GM18519 (cell line): ENCODE measurements at regions not wholly inside any gene's neighbourhood (a gene's known extent, or its start where the extent isn't known, plus 50 kb on each side); places are given as distances from the start of the nearest gene placed in this dataset.

Experiments used
- ATAC-seq: cut with Tn5 transposase; IDR thresholded peaks from one replicate; pipeline ENCODE4 v1.9.1; 2021; ENCODE audit warnings: mild to moderate bottlenecking, moderate library complexity; ENCODE audit not compliant: unreplicated experiment, low FRiP score

DNA sequence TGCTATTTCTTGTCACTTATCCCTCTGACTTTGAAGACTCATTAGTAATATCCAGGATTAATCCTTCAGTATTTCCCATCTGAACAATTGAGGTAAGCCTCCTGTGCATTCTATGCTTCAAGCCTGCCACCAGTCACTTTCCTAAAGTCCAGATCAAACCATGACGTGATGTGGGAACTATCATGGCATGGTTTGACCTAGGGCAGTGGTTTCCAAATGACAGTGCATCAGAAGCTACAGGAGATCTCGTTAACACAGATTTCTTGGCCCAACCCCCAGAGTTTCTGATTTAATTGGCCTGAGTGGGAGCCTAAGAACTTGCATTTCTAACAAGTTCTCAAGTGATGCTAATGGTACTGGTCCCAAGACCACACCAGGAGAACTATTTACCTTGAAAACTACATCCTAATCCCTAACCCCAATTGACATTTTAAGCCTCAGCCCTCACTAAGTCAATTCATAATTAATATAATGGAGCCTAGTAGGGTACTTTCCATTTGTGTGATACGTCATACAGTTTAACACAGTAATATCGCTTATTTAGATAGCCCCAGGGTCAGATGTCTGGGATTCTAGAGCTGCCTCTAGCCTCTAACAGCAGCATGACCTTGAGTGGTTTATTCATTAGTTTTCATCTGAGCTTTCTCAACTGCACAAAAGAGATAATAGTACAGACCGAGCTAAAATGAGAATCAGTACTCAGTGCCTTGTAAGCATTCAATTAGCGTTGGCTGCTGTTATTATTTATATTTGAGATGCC lies 907.6 kb downstream of the TFAP2A start:
- ATAC-seq, result no peak

DNA sequence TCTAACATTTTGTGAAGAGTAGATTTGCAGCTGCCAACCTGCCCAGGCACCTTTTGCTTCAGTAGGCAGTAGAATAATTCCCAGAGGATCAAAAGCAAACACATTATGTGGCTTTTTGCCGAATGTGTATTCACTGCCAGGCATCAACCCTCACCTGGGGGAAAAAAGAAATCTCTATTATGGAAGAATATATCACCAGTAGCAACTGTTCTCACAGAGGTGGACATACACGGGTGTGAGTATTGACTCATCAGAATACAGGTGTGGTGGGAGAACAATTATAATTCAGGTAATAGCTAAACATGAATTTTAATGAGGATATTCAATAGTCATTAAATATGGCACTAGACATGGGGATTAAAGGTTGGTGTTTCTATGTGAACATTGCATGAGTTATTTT lies 910.7 kb downstream of the TFAP2A start:
- no peak for ATAC-seq

DNA sequence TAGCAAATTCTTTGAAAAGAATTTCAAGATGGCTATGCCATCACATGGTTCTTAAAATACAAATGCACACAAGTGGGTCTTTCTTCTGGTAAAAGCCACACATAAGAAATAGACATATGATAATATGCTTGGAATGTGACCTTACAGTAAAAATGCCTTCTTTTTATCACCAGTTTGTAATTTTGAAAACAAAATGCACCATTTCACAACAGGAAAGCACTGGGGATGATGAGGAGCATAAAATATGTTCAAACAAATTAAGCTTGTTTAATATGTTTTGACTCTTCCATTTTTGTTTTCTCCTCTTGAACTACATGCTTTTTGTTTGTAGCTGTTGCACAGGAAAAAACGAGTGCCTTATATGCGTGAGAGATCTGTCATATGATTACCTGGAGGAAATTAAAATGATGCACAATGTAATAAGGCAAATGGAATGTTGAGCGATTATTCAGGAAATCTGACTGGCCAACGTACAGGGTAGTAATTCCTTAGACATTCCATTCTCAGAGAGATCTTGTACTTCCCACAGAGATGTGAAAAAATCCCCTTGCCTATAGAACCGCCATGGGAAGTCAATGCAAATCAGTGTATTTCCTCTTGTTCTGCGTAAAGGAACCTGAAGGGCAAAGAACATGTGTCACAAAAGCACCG lies 911.6 kb downstream of the TFAP2A start:
- no peak for ATAC-seq

DNA sequence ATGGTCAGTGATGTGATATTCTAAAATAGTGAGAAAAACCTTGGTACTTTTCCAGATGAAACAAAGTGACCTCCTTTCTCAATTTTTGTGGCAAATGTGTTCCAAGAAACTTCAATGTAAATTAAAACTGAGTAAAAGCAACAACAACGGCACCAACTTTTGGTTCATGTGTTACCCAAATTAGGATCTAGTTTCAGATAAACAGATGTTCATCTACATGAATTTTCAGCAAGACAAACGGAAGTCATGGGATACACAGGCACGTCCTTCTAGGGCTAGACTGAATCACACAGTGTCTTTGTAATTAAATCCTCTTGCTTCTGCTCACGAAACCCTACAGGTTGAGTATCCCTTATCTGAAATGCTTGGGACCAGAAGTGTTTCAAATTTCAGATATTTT lies 915.2 kb downstream of the TFAP2A start:
- no peak for ATAC-seq

DNA sequence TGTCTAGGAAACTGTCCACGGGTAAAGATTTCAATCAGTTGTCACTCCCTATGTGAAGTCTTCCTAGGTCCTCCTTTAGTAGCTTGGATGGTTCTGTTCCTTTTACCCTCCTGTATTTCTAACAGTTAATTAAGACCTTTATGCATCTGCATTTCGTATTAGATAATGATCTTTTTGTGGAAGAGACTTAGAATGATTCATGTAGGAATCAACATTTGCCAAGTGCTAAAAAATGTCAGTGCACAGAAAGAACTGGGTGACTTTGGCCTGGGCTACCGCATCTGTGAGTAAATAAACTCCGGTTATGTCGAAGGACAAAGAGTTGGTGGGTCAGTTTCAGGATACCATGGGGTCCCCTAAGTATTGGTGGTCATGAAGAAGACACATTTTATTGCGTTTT lies 918.0 kb downstream of the TFAP2A start:
- no peak for ATAC-seq

DNA sequence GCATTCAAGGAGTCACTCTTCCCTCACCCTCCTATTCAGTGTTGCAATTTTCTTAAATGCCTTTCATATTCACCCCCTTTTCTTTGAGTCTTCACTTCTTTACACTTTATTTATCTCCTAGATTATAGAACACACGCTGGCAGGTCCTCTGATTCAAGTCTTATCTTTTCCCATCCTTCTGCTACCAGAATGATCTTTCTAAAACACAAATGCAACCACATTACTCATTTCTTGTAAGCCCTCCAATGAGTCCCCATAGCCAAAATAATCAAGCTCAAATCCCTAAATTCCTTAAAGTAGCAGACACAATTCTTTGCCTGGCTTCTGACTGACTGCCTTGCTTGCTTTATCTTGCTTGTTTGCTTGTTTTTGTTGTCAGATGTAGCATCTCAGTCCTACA lies 920.0 kb downstream of the TFAP2A start:
- ATAC-seq, result no peak

DNA sequence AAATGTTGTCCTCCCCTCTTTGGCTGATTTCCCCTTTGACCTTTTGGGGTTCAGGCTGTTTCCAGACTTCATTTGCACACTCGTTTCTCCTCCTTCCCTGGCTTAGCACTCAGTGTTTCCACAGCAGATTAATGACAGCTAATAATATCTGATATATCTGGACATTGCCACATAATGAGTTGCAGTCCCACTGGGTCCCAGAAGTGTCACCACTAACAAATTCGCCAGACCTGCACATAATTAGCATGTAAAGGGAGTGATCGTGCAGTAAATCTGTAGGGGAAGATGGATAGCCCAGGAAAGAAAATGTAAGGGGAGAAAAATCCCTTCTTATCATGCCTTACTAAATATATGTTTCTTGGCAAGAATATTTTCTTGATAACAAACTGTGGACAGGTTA lies 922.1 kb downstream of the TFAP2A start:
- ATAC-seq, result no peak

DNA sequence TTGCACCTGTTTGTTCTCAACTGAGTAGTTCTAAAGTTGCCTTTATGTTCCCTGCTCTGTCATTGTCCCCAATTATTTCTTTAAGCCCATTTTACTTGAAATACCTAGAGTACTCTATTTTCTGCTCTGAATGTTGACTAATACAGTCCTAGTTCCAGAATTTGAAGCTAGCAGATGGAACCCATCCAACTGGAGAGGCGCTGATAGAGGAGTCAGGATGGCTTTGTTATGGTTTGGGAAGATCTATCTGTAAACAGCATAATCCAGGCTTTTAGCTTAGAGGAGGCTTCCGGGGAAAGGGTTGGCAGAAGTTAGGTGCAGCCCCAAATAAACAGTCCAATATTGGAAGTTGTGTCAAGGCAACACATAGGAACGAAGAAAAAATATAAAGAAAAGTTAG lies 927.7 kb downstream of the TFAP2A start:
- ATAC-seq, result no peak

DNA sequence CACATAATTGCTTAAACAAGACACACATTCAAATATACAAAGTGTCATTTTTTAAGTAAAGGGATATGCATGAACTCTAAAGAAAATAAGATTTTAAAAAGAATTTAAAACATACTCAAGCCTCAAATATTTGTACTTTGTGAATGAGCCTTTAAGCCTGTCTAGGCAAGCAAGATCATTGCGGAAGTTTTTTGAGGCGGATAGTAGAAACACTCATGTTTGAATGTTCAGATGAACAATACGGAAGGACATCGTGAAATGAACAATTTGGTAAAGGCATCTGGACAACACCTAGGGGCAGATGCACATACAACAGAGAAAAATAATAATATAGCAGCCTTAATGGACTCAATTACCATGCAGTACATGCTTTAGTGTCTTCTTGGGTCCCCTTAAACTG lies 928.9 kb downstream of the TFAP2A start:
- ATAC-seq, result no peak

DNA sequence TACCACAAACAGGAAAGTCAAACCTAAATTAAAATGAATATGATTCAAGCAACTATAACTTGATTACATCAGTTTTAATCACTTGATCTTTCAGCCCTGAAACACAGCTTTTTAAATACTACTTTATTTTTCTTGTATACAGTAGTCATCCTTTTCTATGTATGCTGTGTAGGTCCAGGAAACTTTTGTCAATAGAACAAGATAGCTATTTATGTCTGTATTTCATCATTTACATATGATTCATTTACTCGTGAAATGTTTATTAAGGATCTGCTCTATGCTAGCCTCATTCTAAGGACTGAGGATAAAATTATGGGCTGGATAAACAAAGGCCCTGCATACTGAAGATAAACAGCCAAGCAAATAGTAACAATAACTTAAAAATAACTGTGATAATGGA lies 930.2 kb downstream of the TFAP2A start:
- no peak for ATAC-seq

DNA sequence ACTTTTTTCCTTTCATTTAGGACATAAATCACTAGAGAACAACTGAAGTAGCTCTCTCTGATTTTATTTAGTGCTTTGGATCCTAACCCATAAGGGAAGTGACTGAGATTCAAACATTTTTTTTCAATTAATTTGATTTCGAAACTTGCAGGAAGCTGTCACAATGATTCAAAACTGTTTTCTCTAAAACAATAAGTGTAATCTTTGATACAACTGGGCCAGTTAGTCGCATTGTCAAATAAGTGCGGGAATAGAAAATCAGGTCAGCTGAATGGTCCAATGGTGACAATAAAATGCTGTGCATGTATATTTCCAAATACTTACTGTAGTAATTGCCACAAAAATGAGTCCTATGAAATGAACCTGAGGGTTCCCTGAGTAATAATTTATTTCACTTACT lies 930.8 kb downstream of the TFAP2A start:
- ATAC-seq, result no peak

DNA sequence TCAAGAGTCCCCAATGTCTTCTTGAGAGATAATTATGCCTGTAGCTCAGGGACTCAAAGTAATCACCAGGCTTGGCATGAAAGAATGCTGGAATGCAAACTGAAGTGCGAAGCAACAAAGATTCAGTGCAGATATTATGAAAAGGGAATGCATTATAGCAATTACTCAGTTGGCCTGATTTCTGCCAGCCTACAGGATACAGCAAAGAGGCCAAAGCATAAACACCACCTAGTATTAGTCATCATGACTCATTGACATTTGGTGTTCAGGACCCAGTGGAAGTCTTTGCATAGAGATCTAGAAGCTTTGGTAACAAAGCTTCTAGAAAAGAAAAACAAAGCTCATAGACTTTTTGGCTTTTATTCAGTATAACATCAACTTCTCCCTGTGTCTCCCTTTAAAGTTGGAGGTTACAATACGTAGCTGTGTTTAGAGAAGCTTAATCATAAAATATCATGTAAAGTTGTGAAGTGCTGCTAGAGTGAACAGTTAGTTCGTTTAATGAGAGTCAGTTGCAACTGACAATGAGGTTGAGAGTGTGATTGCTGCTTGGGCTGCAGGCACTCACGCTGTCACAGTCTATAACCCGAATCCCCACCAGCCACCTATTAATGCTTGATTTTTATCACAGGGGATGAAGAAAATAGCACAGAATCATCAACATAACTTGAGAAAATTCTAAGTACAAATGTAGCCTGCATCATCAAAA lies 932.7 kb downstream of the TFAP2A start:
- no peak for ATAC-seq

DNA sequence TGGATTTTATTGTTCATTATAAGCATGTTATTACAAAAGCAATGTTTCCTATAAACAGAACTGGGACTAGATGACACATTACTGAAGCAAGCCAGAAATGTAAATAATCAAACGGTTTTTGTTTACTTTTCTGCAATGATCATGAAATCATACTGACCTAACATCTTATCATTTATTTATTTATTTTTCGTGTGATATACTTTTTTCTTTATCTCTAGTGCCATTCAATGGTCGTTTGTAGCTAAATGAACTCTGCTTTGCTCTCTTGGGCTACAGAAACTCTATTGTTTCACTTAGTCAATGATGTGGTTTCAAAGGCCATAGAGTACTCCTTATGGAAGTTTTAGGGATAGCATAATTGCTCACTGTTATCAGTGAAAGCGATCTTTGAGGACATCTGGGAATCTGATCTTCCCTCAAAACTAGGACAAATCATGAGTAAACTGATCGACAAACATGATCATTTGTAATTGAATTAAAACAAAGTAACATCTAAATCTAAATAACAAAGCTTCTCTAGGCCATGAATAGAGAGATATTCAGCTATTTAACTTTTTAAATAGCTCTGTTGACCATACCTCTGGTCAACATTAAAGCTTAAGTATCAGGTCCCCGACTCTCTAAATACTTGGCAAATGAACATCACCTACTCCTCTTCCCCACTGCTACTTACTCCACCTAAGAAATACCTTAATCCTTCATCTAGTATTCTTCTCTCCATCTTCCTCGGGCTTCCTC lies 933.4 kb downstream of the TFAP2A start:
- no peak for ATAC-seq

DNA sequence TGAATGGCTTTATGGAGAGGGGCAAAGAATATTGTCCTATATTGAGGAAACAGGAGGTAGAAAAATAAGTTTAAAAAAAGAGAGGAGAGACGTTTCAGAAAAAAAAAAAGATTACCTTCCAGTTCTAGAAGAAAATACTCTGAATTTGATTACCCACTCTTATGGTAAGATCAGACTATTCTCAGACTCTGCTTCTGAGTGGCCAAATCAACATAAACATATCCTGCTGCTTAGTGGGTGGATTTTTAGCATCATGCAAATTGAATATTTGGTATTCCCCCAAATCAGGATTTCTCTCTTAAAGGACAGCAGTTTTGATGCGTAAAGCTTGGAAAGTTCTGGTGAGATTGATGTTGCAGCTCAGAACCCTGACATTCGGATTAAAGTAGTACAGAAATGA lies 946.6 kb downstream of the TFAP2A start:
- ATAC-seq, result no peak

DNA sequence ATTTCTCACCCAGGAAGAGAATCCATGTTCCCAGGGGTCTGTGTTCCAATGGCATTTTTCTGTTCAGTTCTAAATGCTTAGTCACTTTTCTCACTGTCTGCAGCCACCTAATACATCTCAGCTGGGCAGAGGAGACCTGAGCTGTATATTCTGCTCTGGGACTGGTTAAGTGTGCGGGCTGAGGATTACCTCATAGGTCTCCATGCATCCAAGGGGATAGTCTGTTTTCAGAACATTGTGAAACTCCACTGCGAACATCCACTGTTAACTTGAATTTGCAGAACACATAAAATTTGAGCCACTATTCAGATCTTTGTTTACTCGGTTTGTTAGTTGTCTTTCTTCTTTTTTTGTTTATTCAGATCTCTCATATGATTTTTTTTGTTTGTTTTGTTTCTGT lies 947.1 kb downstream of the TFAP2A start:
- ATAC-seq, result no peak

DNA sequence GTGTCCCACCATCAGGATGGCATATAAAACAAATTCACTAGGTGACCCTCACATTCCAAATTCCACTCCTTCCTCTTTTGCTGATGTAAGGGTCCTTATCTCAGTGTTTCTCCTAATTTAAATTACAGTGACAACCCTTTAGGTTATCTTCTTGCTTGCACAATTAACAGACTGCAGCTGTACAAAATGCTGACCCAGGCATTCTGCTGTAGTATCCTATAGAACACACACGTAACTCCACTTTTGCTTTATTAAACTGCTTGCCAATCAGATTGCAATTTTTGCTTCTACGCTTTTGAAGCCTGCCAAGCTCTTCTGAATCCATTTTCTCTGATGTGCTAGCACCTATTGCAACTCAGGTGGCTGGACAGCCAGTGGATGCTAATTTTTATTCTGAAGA lies 950.3 kb downstream of the TFAP2A start:
- ATAC-seq, result no peak

DNA sequence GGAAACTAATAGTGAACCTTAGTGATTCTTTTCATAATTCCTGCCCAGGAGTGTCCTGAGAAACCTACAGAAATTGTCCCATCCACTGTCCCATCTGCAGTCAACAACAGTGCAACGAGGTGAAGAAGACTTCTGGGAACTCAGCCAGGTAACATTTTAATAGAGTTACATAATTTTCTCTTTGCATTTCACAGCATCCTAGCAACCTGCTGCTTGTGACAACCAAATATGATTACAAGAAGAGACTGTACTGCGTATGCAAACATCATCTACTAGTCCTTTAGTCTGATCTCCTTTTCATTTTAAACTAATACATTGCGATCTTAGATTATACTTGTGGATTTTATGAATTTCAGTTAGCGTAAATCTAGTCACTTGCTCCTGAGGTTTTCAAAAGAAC lies 951.6 kb downstream of the TFAP2A start:
- ATAC-seq, result no peak

DNA sequence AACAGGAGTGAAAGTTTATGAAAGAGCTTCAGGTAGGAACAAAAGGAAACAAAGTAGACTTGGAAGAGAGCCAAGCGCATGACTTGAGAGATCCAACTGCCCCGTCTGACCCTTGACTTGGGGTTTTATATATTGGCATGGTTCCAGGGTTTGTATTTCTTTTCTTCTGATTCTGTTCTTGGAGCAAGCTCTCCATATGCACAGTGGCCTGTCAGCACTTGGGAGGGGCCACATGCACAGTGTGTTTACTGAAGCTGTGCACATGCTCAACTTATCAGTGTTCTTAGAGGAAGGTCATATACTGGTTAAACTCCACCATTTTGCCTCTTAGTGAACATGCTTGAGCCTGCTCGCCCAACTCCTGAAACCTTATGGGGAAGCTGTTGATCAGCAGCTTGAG lies 953.7 kb downstream of the TFAP2A start:
- ATAC-seq, result no peak

DNA sequence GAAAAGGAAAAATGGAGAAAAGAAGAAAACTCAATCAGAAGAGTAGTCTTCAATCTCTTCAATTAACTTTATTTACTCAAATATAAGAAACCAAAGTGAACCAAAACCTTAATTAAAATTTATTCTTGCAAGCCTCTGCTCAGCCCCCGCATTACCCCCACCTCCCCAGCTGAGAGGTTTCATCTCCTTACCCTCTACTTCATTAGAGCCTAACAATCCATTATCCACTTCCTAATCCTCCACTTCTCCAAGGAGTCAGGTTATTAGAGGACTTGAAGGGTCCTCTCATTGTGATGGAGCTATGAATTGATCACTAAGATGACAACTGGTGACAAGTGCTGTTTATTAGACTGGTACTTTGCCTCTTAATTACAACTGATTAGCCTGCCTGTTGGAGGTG lies 956.5 kb downstream of the TFAP2A start:
- ATAC-seq, result no peak

DNA sequence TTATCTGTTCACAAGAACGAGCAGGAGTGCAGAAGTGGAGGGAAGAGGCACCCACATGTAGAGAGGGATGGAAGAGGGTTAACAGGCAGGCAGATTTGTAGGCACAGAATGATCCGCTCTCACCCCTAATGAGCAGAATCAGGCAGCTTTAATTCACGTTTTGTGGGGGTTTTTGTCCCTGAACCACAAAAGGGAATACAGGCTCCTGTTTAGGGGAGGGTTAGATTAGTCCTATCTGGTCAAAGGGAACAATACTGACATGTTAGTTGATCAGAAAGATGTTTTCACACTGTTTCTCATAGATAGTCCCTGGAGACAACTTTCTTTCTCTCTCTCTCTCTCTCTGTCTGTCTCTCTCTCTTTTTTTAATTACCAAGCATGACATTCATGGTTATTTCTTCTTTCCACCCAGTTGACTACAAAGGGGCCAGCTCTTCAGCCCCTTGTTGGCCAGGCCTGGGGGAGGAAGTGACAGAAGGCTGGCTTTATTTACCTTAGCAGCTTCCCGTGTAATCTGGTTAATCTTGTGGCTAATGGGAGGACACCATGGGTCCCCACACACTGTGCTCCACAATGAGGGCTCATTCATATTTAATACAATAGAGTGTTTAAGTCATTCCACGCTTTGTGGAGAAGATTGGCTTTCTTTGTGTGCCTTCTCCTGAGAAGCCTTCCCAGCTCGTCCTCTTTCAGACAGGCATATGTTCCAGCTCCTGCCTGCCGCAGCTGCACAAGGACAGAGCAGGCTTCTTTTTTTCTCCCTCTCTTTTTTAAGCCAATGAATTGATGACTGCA lies 958.8 kb downstream of the TFAP2A start:
- ATAC-seq, result no peak
